Inflammatory macrophage treated with lipopolysaccharide for 4 hours (primary cell): ENCODE measurements at regions not wholly inside any gene's neighbourhood (a gene's known extent, or its start where the extent isn't known, plus 50 kb on each side); places are given as distances from the start of the nearest gene placed in this dataset.
A peak's percentile ranks its signal among the peaks of the same experiment; 100 is the strongest.

Source experiments
- DNase-seq: peaks from one replicate; pipeline ENCODE4 v3.0.0-alpha.2; 2020

DNA sequence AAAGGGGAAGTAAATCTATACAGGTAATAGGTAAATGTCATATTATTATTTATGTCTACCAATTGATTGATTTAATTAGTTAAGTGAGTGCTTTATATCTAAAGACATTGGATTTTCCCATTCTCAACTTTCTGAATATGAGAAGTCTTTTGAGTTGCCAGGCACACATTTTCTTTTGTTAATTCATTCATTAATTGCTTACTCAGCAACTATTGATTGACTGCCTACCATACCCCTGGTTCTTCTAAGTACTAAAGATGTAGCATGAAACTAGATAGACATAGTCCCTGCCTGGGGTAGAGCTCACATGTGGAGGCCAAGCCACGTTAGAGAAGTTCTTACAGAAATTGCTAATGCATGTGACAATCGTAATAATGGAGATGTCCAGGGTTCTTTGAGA is 253.1 kb upstream of the LYZL1 start:
- DNase-seq = no peak

DNA sequence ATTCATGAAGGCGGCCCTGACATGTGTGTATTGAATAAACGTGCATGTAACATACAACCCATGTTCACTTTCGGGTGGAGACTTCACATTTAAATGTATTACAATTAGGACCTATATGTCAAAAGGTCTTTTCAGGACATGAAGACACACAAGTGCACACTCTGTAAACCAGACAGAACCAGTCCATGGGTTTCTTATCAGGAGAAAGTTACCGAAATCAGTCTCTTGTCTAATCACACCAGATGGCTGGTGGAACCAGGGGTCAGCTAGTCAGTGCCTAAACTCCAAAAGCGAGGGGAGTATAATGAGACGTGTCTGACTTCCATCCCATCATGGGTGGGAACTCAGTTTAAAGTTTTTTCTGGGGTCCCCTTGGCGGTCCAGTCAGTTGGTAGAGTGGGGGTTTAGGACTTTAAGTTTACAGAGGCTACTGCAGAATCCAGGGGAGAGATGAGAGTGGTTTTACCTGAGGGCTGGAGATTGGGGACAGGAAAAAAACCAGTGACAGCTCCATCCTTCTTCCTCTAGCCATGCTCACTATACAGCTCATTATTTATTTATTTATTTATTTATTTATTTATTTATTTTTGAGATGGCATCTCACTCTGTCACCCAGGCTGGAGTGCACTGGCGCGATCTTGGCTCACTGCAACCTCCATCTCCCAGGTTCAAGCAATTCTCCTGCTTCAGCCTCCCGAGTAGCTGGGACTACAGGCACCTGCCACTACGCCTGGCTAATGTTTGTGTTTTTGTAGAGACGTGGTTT is 251.3 kb upstream of the LYZL1 start:
- no peak for DNase-seq

- DNase-seq = no peak
These were observed 249.8 kb upstream of the LYZL1 start for GRCh38 chr10:29039091-29039490.

DNA sequence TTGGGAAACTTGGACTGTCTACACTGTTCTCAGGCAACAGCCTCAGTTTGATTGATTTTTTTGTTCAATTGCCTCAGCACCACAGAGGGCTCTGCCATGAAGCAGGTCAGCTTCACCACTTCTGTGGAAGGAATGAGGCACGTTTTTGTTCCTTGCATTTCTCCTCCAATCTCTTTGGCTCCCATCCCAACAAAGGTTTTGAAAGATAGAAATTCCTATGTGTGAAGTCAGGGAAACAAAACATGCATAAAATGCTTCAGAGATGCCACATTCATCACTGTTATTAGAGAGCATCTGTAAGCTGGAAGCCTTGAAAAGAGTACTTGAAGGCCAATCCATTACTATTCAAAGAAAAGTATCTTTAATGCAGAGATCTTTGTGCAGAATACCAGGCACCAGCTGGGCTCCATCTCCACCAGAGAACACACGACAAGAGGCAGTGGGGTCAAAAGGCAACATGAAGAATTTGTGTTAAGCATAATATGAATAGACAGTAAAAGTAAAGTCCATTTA is 249.1 kb upstream of the LYZL1 start:
- DNase-seq = no peak

- DNase-seq = no peak
These were observed 247.3 kb upstream of the LYZL1 start for GRCh38 chr10:29041616-29042015.

GRCh38 chr10:29048506-29048905 is 240.4 kb upstream of the LYZL1 start:
- no peak for DNase-seq

- no peak for DNase-seq
These were observed 238.8 kb upstream of the LYZL1 start for GRCh38 chr10:29050081-29050480.

DNA sequence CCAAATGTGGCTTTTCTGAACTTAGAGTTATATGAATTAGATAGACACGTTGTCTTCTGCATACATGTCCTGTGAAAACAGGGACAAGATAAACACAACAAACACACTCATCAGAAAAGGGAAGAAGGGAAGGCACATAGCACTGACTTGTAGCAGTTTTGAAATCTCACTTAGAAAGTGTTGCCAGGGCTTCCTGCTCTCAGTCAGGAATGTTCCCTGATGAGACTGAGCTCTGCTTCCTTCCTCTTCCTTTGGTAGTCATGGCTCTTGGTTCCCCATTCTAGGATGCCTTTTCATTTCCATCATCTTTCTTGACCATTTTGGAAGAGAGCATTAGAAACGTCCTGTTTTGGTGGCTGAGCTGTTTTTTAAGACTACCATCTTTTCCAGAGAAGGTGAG is 233.8 kb upstream of the LYZL1 start:
- DNase-seq = peak; percentile 30

DNA sequence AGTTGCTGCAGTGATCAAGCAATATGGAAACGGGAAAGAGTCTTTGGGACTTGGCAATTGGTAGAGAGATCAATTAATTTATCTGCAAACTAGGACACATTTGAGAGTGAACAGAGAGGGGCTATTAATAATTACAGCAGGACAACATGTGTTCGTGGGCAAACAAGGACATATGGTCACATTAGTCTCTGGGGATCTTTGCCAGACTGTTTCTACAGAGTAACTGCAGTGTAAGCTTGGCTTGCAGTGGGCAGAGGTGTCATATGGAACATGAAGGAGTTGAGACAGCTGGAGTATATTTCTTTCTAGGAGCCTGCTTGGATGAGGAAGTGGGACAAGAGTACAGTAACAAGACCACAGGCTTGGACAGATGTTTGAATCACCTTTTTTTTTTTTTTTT is 232.1 kb upstream of the LYZL1 start:
- no peak for DNase-seq

GRCh38 chr10:29057822-29058331 is 231.0 kb upstream of the LYZL1 start:
- DNase-seq = no peak

- no peak for DNase-seq
These were observed 224.8 kb upstream of the LYZL1 start for GRCh38 chr10:29063806-29064644.

DNA sequence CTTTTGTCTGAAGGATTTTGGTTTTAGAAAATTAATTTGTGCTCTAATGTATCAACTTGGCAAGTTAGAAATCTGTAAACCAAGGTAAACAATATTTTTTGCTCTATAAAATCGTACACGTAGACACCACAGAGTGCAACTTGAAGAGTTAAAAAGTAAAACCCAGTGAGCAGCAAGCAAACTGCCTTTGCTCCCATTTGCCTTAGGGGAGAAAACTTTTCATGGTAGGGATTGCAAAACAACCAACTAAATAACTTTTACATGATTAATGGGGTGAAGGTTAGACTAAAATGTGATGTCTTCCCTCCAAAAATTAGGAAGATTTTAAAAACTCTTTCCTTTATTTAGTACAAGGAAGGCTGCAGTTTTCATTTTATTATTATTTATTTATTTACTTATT is 224.2 kb upstream of the LYZL1 start:
- DNase-seq = no peak

- DNase-seq = no peak
These were observed 221.7 kb upstream of the LYZL1 start for GRCh38 chr10:29067161-29067560.

GRCh38 chr10:29067628-29068027 is 221.2 kb upstream of the LYZL1 start:
- no peak for DNase-seq

DNA sequence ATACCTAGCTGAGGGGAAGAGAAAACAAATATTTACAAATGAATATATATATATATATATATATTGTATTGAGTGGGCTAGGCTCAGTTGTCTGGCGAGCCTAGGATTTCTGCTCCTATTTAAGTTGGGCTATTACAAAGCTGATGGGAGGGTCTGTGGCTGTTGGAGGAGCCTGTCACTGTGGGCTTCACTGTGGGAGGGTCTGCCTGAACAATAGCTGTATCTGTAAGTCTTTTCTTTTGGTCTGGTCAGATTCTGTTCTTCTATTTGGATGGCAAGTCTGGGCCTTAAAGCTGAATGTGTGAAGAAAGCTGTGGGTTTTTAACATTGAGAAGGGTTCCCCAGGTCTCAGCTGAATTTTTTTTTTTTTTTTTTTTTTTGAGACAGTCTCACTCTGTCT is 220.6 kb upstream of the LYZL1 start:
- DNase-seq = no peak

- DNase-seq = no peak
These were observed 219.9 kb upstream of the LYZL1 start for GRCh38 chr10:29068966-29069365.

DNA sequence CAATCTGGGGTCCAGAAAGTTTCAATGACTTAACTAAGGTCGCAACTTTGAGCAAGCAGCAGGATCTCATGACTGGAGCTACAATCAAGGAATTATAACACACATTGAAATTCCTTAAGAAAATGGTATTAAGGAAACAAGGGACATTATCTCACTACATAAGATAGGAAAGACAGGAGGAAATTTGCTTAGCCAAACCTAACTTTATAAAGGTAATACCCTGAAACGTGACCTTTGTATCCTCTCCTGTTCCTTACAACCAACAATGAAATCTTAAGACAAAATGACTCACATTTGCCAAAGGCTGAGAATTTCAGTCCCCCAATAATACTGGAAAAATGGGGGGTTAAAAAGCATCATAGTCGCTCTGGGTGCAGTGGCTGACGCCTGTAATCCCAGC is 218.9 kb upstream of the LYZL1 start:
- no peak for DNase-seq

- no peak for DNase-seq
These were observed 210.0 kb upstream of the LYZL1 start for GRCh38 chr10:29078919-29079318.

DNA sequence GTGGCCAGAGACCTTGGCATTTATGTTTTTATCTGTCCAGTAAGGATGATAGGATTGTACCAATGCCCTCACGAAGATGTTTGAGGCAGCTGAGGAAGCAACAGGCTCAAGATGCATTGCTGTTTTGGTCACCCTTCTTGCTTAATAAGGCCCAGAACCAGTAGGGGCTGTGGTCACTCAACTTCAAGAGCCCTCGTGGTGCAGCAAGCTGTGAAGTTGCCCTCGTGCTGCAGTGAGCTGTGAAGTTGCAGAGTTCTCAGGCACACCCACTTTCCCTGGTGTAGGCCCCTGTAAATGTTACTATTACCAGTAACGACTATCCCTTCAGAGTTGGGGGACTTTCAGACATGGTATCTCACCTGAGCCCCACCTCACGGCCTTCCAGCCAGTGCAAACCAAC is 207.6 kb upstream of the LYZL1 start:
- DNase-seq = no peak

GRCh38 chr10:29081951-29082685 is 206.8 kb upstream of the LYZL1 start:
- DNase-seq = no peak

DNA sequence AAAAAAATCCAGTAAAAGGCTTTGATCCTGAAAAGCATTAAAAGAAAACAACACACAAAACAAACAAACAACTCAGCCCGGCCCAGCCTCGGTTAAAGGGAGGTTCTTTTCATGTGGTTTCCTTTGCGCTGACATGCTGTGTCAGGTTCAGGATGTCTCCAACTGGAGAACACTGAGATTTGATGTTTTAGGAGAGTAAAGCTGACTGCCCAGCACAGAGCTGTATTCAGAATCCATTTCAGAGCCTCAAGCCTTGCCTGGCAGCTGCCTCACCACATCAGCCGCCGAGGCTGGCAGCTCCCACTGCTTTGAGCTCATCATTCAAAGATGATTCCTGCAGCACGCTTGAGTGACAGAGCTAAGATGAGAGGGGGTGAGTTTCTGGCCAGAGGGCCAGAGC is 205.8 kb upstream of the LYZL1 start:
- DNase-seq = no peak

- DNase-seq = no peak
These were observed 204.1 kb upstream of the LYZL1 start for GRCh38 chr10:29084681-29085307.

GRCh38 chr10:29089091-29089490 is 199.8 kb upstream of the LYZL1 start:
- no peak for DNase-seq
